ENCODE measurements at regions not wholly inside any gene's neighbourhood (a gene's known extent, or its start where the extent isn't known, plus 50 kb on each side); places are given as distances from the start of the nearest gene placed in this dataset.
"Not testable (repeated sequence)": the region's sequence is repeated elsewhere in the genome, so short reads cannot be mapped to it uniquely, and the experiment has no call there.

DNA sequence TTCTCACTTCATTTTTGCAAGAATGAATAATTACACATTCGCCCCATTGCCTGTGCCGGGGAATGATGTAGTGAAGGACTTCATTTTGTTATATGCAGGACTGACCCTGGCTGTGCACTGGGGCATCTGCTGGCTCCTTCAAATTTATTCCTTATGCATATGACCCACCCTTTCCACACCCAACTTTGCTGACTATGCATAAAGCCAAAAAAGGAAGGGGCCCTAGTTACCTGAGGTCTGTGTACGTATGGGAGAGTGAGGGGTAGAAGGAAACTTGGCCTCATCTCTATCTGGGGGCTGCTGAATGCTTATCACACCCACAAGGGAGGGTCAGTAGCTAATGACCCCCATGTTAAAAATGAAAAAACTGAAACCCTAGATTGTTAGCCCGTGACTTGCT is 259.6 kb downstream of the SMARCA2 start:
- no peak for DNase-seq (ENCODE audit: low read depth)
- Histone ChIP-seq H3K4me3 (ENCODE audit: low read depth, low read length) (no peak overlapping the region), H3K36me3 (ENCODE audit: control insufficient read depth, insufficient read depth, low read length) (no peaks in the 10 kb centered on the region), H3K27me3 (ENCODE audit: control insufficient read depth, insufficient read depth, low read length) (no peaks in the 10 kb centered on the region)
- TF ChIP-seq CTCF (IDR thresholded peaks at IDR 0.05; ENCODE audit: insufficient read depth, low read length, poor library complexity, severe bottlenecking), result no peak

DNA sequence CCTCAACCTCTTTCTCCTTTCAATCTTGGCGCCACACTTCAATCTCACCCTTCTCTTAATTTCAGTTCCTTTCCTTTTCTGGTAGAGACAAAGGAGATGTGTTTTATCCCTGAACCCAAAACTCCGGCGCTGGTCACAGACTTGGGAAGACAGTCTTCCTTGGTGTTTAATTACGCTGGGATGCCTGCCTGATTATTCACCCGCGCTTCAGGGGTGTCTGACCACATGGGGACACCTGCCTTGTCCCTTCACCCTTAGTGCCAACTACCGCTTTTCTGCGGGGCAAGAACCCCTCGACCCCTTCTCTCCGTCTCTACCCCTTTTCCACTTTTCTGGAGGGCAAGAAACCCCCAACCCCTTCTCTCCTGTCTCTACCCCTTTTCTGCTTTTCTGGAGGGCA is 261.1 kb downstream of the SMARCA2 start:
- TF ChIP-seq CTCF (IDR thresholded peaks at IDR 0.05; ENCODE audit: insufficient read depth, low read length, poor library complexity, severe bottlenecking), result no peak

DNA sequence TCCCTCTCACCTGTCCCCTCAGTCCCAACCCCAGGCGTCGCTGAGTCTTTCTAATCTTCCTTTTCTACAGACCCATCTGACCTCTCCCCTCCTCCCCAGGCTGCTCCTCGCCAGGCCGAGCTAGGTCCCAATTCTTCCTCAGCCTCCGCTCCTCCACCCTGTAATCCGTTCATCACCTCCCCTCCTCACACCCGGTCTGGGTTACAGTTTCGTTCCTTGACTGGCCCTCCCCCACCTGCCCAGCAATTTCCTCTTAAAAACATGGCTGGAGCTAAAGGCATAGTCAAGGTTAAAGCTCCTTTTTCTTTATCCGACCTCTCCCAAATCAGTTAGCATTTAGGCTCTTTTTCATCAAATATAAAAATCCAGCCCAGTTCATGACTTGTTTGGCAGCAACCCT is 262.0 kb downstream of the SMARCA2 start:
- not testable (repeated sequence) for H3K4me3 ChIP-seq (ENCODE audit: low read depth, low read length); H3K36me3 ChIP-seq (ENCODE audit: control insufficient read depth, insufficient read depth, low read length); DNase-seq (ENCODE audit: low read depth)

More for the DNA sequence above, 261.1 kb downstream of the SMARCA2 start:
- no peaks in the 10 kb centered on the region for H3K27me3 ChIP-seq (ENCODE audit: control insufficient read depth, insufficient read depth, low read length)
- no peaks in the 10 kb centered on the region for H3K36me3 ChIP-seq (ENCODE audit: control insufficient read depth, insufficient read depth, low read length)
- DNase-seq (ENCODE audit: low read depth), result no peak
- no peak overlapping the region for H3K4me3 ChIP-seq (ENCODE audit: low read depth, low read length)

DNA sequence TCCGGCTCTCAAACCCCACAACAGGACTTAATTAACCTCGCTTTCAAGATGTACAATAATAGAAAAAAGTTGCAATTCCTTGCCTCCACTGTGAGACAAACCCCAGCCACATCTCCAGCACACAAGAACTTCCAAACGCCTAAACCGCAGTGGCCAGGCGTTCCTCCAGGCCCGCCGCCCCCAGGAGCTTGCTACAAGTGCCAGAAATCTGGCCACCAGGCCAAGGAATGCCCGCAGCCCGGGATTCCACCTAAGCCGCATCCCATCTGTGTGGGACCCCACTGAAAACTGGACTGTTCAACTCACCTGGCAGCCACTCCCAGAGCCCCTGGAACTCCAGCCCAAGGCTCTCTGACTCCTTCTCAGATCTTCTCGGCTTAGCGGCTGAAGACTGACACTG is 262.5 kb downstream of the SMARCA2 start:
- H3K4me3 ChIP-seq (ENCODE audit: low read depth, low read length); DNase-seq (ENCODE audit: low read depth); H3K27me3 ChIP-seq (ENCODE audit: control insufficient read depth, insufficient read depth, low read length); H3K36me3 ChIP-seq (ENCODE audit: control insufficient read depth, insufficient read depth, low read length): not testable (repeated sequence)

More for the DNA sequence above, 262.0 kb downstream of the SMARCA2 start:
- not testable (repeated sequence) for H3K27me3 ChIP-seq (ENCODE audit: control insufficient read depth, insufficient read depth, low read length)

DNA sequence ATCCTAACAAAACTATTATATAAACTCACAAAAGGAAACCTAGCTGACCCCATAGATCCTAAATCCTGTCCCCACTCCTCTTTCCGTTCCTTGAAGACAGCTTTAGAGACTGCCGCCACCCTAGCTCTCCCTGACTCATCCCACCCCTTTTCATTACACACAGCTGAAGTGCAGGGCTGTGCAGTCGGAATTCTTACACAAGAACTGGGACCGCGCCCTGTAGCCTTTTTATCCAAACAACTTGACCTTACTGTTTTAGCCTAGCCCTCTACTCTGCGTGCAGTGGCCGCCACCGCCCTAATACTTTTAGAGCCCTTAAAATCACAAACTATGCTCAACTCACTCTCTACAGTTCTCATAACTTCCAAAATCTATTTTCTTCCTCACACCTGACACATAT is 264.0 kb downstream of the SMARCA2 start:
- H3K36me3 ChIP-seq (ENCODE audit: control insufficient read depth, insufficient read depth, low read length); H3K4me3 ChIP-seq (ENCODE audit: low read depth, low read length); DNase-seq (ENCODE audit: low read depth); H3K27me3 ChIP-seq (ENCODE audit: control insufficient read depth, insufficient read depth, low read length): not testable (repeated sequence)

GRCh38 chr9:2281031-2281802 is 266.1 kb downstream of the SMARCA2 start:
- Histone ChIP-seq H3K36me3 (ENCODE audit: control insufficient read depth, insufficient read depth, low read length) (no peaks in the 10 kb centered on the region), H3K4me3 (ENCODE audit: low read depth, low read length) (no peak overlapping the region), H3K27me3 (ENCODE audit: control insufficient read depth, insufficient read depth, low read length) (no peaks in the 10 kb centered on the region)
- no peak for DNase-seq (ENCODE audit: low read depth)
- no peak for TF ChIP-seq CTCF (IDR thresholded peaks at IDR 0.05; ENCODE audit: insufficient read depth, low read length, poor library complexity, severe bottlenecking)

DNA sequence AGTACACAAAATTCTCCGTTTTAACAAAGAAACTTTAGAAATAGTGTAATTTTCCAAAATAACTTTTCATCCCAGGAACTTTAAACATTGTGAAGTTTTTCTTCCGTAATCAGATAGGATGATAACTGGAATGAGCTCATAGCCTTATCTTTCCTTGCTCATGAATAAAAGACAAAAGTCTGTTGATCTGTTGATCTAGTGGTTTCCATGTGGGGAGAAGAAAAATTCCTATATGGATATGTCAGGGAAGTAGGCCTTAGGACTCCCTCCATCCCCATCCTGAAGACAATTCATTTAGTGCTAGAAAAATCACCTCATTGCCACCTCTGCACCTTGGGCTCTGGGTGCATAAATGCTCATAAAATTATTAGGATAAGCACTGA is 266.6 kb downstream of the SMARCA2 start:
- Histone ChIP-seq H3K36me3 (ENCODE audit: control insufficient read depth, insufficient read depth, low read length) (no peaks in the 10 kb centered on the region), H3K27me3 (ENCODE audit: control insufficient read depth, insufficient read depth, low read length) (no peaks in the 10 kb centered on the region), H3K4me3 (ENCODE audit: low read depth, low read length) (no peak overlapping the region)
- no peak for TF ChIP-seq CTCF (IDR thresholded peaks at IDR 0.05; ENCODE audit: insufficient read depth, low read length, poor library complexity, severe bottlenecking)
- DNase-seq (ENCODE audit: low read depth), result no peak
